ENCODE measurements at regions not wholly inside any gene's neighbourhood (a gene's known extent, or its start where the extent isn't known, plus 50 kb on each side); places are given as distances from the start of the nearest gene placed in this dataset.

GRCh38 chr2:36165132-36165531, 190.4 kb upstream of the CRIM1 start:
- TF ChIP-seq TRIM28 (IDR thresholded peaks at IDR 0.05; ENCODE audit: borderline replicate concordance, low read length), result no peak
- TF ChIP-seq ATF2 (tag by site-specific recombination; IDR thresholded peaks at IDR 0.05; ENCODE audit: low read depth), result no peak
- TF ChIP-seq YY2 (tag by site-specific recombination; IDR thresholded peaks at IDR 0.05), result no peak
- no peak for TF ChIP-seq ZNF133 (tag by site-specific recombination; IDR thresholded peaks at IDR 0.05)
- no peak for TF ChIP-seq ZNF391 (tag by site-specific recombination; IDR thresholded peaks at IDR 0.05; ENCODE audit: borderline replicate concordance, low read depth)
- no peak for TF ChIP-seq ZNF433 (tag by site-specific recombination; IDR thresholded peaks at IDR 0.05; ENCODE audit: low read depth)
- TF ChIP-seq ZNF645 (tag by site-specific recombination; IDR thresholded peaks at IDR 0.05), result no peak
- no peak for TF ChIP-seq ZNF664 (tag by site-specific recombination; IDR thresholded peaks at IDR 0.05)
- no peak for TF ChIP-seq ZSCAN18 (tag by site-specific recombination; IDR thresholded peaks at IDR 0.05)
- TF ChIP-seq ZNF23 (tag by site-specific recombination; IDR thresholded peaks at IDR 0.05; ENCODE audit: borderline replicate concordance), result no peak
- no peak for TF ChIP-seq ZNF701 (tag by site-specific recombination; IDR thresholded peaks at IDR 0.05)
- TF ChIP-seq ZNF341 (tag by site-specific recombination; IDR thresholded peaks at IDR 0.05; ENCODE audit: low read depth), result no peak
- no peak for TF ChIP-seq ZNF776 (tag by site-specific recombination; IDR thresholded peaks at IDR 0.05; ENCODE audit: borderline replicate concordance)
- TF ChIP-seq ZNF558 (tag by site-specific recombination; IDR thresholded peaks at IDR 0.05), result no peak
- no peak for TF ChIP-seq IKZF3 (tag by site-specific recombination; IDR thresholded peaks at IDR 0.05)
- TF ChIP-seq ZNF146 (tag by site-specific recombination; IDR thresholded peaks at IDR 0.05), result no peak
- no peak for TF ChIP-seq ZNF626 (tag by site-specific recombination; IDR thresholded peaks at IDR 0.05)
- no peak for TF ChIP-seq ZNF366 (tag by site-specific recombination; conservative IDR thresholded peaks at IDR 0.05)
- ChIA-PET CTCF (no interaction called here), POLR2A (no interaction called here)
- H3K27ac ChIP-seq (ENCODE audit: extremely low read depth, low read depth, low read length), result no peak overlapping the region
- H3K9me3 ChIP-seq (ENCODE audit: control insufficient read depth, insufficient read depth, low read depth, low read length), result no peaks in the 10 kb centered on the region
- no peak overlapping the region for H3K4me3 ChIP-seq (ENCODE audit: low read depth, low read length)
- H3K36me3 ChIP-seq (ENCODE audit: control insufficient read depth in 2 of 2, insufficient read depth in 1 of 2, low read length in 2 of 2), result no peaks in the 10 kb centered on the region
- no peaks in the 10 kb centered on the region for H3K4me1 ChIP-seq (ENCODE audit: control insufficient read depth, insufficient read depth, low read length)

GRCh38 chr2:36163520-36164254, 191.9 kb upstream of the CRIM1 start:
- Histone ChIP-seq H3K9me3 (ENCODE audit: control insufficient read depth, insufficient read depth, low read depth, low read length) (no peaks in the 10 kb centered on the region), H3K36me3 (ENCODE audit: control insufficient read depth in 2 of 2, insufficient read depth in 1 of 2, low read length in 2 of 2) (no peaks in the 10 kb centered on the region), H3K27ac (ENCODE audit: extremely low read depth, low read depth, low read length) (no peak overlapping the region), H3K4me1 (ENCODE audit: control insufficient read depth, insufficient read depth, low read length) (no peaks in the 10 kb centered on the region), H3K4me3 (ENCODE audit: low read depth, low read length) (no peak overlapping the region)
- CTCF ChIA-PET, result no interaction called here
- POLR2A ChIA-PET, result no interaction called here
- no peak for TF ChIP-seq ZNF133 (tag by site-specific recombination; IDR thresholded peaks at IDR 0.05)
- TF ChIP-seq ZFP69B (tag by site-specific recombination; IDR thresholded peaks at IDR 0.05), result no peak
- TF ChIP-seq ZNF324 (tag by site-specific recombination; IDR thresholded peaks at IDR 0.05), result no peak
- TF ChIP-seq GLIS2 (tag by site-specific recombination; IDR thresholded peaks at IDR 0.05), result no peak
- TF ChIP-seq ZNF654 (tag by site-specific recombination; IDR thresholded peaks at IDR 0.05; ENCODE audit: low read depth), result no peak
- TF ChIP-seq ZNF423 (tag by site-specific recombination; IDR thresholded peaks at IDR 0.05), result no peak
- no peak for TF ChIP-seq ZNF140 (tag by site-specific recombination; IDR thresholded peaks at IDR 0.05)
- TF ChIP-seq ZNF600 (tag by site-specific recombination; IDR thresholded peaks at IDR 0.05), result no peak
- no peak for TF ChIP-seq SCRT2 (tag by site-specific recombination; IDR thresholded peaks at IDR 0.05)
- TF ChIP-seq ZNF10 (tag by site-specific recombination; IDR thresholded peaks at IDR 0.05), result no peak
- TF ChIP-seq ZNF302 (tag by site-specific recombination; IDR thresholded peaks at IDR 0.05; ENCODE audit: low read depth), result no peak
- no peak for TF ChIP-seq BCL6B (tag by site-specific recombination; IDR thresholded peaks at IDR 0.05)
- TF ChIP-seq ZNF548 (tag by site-specific recombination; IDR thresholded peaks at IDR 0.05), result no peak
- TF ChIP-seq ZEB2 (tag by site-specific recombination; IDR thresholded peaks at IDR 0.05), result no peak
- TF ChIP-seq BCL11B (tag by site-specific recombination; IDR thresholded peaks at IDR 0.05; ENCODE audit: low read depth), result no peak
- no peak for TF ChIP-seq MZF1 (tag by site-specific recombination; IDR thresholded peaks at IDR 0.05; ENCODE audit: borderline replicate concordance)

All from HEK293 (cell line).